Right lobe of liver (tissue), 4 donors: ENCODE measurements at regions not wholly inside any gene's neighbourhood (a gene's known extent, or its start where the extent isn't known, plus 50 kb on each side); places are given as distances from the start of the nearest gene placed in this dataset.

Experiments used
- POLR2A ChIP-seq: fragments of 450-650 bp; IDR thresholded peaks from one replicate; pipeline ENCODE4 v1.6.1; 2017; ENCODE audit warnings: antibody characterized with exemption, mild to moderate bottlenecking
- TF ChIP-seq, protein P1 (sequence below), 4 donors: fragments of 200-600 bp in 3 of 4; fragments of 450-650 bp in 1 of 4; IDR thresholded peaks; one replicate each; pipeline versions ENCODE4 v1.5.1 to v1.8.0; 2016 to 2022; ENCODE audit warnings: antibody characterized with exemption in 4 of 4, mild to moderate bottlenecking in 2 of 4
- donor health status: DM: no; HTN: no; CAD: no.
- donor health status: DM: no; HTN: no; CAD: no.
- donor health status: DM: no; HTN: yes; CAD: no.

DNA sequence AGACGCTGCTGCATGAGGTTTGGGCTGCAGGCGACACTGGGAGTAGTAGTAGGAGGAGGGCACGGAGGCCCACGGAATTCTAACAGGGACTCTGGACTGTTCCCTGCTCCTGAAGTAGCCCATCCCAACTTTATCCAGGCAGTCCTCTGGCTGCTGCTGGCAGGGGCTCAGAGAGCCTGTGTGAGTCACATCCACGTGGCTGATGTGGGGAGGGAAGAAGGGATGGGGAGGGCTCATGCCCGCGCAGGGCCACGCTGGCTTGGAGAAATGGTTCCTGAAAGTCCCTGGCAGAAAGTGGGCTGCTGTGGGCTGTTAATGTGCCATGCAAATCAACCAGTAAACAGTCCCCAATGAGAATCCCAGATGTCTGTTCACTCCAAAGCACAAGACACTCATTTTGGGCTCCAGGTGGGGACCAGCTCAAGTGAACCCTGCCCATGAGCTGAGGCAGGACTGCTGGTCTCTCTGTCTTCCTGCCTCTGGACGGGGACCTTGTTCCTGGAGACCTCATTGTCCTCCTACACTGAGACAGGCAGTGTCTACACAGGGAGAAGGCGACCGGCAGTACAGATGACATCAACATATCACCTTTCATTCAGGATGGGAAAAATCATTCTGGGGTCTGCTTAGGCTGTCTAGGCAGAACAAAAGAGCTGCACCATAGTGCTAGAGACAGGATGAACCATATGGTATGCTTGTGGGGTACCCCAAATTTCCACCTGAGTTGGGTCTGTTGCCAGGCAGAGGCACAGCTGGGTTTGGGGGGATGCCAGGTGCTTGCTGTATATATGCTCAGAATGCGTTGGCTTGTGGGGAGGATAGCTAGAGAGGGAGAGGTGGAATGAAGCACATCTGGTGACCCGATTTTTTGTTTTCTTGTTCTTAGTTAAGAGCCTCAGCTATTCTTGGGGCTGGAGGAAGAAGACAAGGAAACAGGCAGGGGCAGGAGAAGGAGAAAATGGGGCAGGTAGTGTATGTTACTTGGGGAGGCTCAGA, 57.9 kb upstream of the FMOD start:
- TF ChIP-seq, protein P1, sequence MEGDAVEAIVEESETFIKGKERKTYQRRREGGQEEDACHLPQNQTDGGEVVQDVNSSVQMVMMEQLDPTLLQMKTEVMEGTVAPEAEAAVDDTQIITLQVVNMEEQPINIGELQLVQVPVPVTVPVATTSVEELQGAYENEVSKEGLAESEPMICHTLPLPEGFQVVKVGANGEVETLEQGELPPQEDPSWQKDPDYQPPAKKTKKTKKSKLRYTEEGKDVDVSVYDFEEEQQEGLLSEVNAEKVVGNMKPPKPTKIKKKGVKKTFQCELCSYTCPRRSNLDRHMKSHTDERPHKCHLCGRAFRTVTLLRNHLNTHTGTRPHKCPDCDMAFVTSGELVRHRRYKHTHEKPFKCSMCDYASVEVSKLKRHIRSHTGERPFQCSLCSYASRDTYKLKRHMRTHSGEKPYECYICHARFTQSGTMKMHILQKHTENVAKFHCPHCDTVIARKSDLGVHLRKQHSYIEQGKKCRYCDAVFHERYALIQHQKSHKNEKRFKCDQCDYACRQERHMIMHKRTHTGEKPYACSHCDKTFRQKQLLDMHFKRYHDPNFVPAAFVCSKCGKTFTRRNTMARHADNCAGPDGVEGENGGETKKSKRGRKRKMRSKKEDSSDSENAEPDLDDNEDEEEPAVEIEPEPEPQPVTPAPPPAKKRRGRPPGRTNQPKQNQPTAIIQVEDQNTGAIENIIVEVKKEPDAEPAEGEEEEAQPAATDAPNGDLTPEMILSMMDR (IDR thresholded peaks at IDR 0.05) = no peak
- no peak for TF ChIP-seq POLR2A
